ENCODE measurements at regions not wholly inside any gene's neighbourhood (a gene's known extent, or its start where the extent isn't known, plus 50 kb on each side); places are given as distances from the start of the nearest gene placed in this dataset.

DNA sequence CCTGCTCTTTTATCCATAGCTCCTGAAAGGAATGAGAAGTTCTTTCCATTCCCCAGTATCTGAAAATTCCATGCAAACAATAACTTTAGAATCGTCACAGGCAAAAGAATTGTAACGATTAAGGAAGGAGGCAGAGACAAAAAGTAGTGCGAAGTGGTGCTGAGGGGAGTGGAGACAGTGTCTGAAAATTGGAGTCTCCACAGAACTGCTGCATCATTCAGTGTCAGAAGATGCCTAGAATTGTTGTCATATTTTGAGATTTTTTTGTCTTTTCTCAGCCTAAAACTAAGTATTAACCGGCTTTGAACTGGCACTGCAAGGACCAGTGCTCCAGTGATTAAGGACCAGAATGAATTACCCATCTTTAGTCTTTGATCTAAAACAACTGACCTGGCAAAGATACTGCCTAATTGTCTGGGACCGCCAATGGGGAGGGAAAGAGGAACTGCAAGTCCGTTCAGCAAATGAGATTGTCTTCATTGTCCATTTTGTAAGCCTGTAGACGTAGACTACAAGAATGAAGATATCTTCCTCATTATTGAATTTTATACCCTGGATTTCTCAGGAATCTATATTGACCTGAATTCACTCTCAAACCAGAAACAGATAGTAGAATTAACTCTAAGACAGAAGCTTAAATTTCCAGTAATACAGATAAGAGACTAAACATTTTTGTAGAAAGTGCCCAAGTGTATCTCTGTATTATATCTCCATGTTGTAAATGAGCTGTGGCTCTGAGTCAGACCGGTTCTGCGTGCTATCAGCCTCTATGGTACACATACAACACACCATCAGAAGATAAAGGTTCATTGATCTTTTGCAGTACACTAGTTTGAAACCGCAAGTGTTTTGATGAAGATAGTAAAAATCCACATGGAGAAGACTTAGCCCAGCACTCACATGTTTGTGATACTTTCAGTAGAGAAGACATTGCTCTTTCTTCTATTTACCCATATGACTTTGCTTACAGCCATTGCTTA is 293.2 kb downstream of the EFNB2 start:
- Histone ChIP-seq H3K4me3 (no peak overlapping the region), H3K36me3 (ENCODE audit: low read depth, missing control alignments) (no peaks in the 10 kb centered on the region), H3K27me3 (no peaks in the 10 kb centered on the region), H3K4me1 (no peaks in the 10 kb centered on the region), H3K9me3 (no peaks in the 10 kb centered on the region), H3K27ac (no peak overlapping the region)
- no peak for TF ChIP-seq POLR2A (IDR thresholded peaks at IDR 0.05)
- TF ChIP-seq, protein P1, sequence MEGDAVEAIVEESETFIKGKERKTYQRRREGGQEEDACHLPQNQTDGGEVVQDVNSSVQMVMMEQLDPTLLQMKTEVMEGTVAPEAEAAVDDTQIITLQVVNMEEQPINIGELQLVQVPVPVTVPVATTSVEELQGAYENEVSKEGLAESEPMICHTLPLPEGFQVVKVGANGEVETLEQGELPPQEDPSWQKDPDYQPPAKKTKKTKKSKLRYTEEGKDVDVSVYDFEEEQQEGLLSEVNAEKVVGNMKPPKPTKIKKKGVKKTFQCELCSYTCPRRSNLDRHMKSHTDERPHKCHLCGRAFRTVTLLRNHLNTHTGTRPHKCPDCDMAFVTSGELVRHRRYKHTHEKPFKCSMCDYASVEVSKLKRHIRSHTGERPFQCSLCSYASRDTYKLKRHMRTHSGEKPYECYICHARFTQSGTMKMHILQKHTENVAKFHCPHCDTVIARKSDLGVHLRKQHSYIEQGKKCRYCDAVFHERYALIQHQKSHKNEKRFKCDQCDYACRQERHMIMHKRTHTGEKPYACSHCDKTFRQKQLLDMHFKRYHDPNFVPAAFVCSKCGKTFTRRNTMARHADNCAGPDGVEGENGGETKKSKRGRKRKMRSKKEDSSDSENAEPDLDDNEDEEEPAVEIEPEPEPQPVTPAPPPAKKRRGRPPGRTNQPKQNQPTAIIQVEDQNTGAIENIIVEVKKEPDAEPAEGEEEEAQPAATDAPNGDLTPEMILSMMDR (IDR thresholded peaks at IDR 0.05): no peak
- intact Hi-C loops (cut with DNase I; ENCODE audit: low total_unique reads): no loop called here
- WGBS, 2 donors: 78 to 82% methylated on average over 10 of the region's 10 CpGs
- DNase-seq: no peak

DNA sequence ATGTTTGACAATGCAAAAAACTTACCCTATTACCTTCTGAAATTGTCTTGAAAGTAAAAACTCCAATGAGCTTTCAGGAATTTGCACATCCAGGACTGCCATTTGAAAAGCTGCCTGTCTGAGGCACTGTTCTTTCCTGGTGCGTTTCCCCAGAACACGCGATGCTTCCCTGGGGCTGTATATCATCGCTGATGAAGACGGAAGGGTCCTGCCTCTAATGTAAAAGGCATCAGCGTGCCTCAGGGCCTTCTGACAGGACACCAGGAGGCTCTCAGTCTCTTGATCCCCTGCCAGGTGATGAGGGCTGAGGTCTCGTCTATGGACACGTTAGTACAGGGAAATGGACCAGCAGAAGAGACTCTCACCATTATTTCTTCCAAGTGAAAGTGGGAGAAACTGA is 296.8 kb downstream of the EFNB2 start:
- no peak for DNase-seq
- Histone ChIP-seq H3K9me3 (no peaks in the 10 kb centered on the region), H3K4me1 (no peaks in the 10 kb centered on the region), H3K36me3 (ENCODE audit: low read depth, missing control alignments) (no peaks in the 10 kb centered on the region), H3K4me3 (no peak overlapping the region), H3K27ac (no peak overlapping the region), H3K27me3 (no peaks in the 10 kb centered on the region)
- TF ChIP-seq, protein P1 (IDR thresholded peaks at IDR 0.05): no peak
- no peak for TF ChIP-seq POLR2A (IDR thresholded peaks at IDR 0.05)
- WGBS, 2 donors: 83 to 90% methylated on average over 8 of the region's 8 CpGs
- intact Hi-C loops (cut with DNase I; ENCODE audit: low total_unique reads): no loop called here

DNA sequence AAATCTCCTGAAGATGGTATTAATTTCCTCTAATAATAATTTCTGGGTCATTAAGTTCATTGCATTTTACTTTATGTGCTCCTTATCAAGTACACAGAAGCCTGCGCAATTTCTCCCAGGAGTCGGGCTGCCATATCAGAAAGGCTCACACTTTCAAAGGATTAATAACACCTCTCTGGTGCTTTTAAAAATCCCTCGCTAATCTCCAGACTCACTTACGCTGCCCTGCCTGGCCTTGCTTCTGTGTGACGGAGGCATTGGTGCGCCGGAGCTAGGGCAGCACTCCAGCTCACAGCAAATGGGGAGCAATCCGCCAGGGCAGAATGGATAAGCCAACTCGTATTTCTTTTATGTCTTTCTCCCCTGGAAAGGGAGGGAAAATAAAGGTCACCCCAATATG is 300.8 kb downstream of the EFNB2 start:
- Histone ChIP-seq H3K4me3 (no peak overlapping the region), H3K36me3 (ENCODE audit: low read depth, missing control alignments) (no peaks in the 10 kb centered on the region), H3K4me1 (no peaks in the 10 kb centered on the region), H3K9me3 (no peaks in the 10 kb centered on the region), H3K27me3 (no peaks in the 10 kb centered on the region), H3K27ac (no peak overlapping the region)
- intact Hi-C loops (cut with DNase I; ENCODE audit: low total_unique reads): no loop called here
- TF ChIP-seq, protein P1 (IDR thresholded peaks at IDR 0.05): no peak
- no peak for TF ChIP-seq POLR2A (IDR thresholded peaks at IDR 0.05)
- 44 to 55% methylated on average over 9 of the region's 9 CpGs for WGBS, 2 donors
- DNase-seq: no peak

DNA sequence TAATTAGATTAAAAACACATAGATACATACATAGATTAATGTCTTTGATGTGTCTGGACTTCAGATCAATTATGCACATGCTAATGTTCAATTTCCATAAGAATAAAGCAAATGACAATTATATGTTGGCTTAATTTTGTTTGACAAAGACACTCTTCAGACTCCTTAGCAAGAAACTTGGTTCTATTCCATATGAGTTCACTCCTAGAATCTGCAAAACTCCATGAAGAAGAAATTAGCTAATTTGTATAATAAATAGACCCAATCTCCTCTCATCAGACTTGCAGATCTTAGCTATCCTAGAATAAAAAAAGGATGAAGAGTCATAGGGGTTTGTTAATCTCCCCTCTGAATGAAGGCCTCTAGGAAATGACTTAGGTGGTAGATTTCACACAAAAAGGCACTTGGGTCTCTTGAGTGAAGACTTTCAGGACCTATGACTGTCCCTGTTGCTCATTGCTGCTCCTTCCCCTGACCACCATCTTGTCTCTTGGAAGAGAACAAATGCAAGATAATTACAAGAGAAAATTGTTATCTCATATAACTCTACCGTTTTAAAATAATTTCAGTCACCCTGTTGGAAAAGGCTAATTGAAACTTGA is 302.2 kb downstream of the EFNB2 start:
- TF ChIP-seq, protein P1 (IDR thresholded peaks at IDR 0.05): no peak
- TF ChIP-seq POLR2A (IDR thresholded peaks at IDR 0.05): no peak
- H3K36me3 ChIP-seq (ENCODE audit: low read depth, missing control alignments): no peaks in the 10 kb centered on the region
- no peak overlapping the region for H3K4me3 ChIP-seq
- WGBS, 2 donors: 63 to 70% methylated on average over 1 of the region's 1 CpG
- no peak for DNase-seq
- H3K27ac ChIP-seq: no peak overlapping the region
- no peaks in the 10 kb centered on the region for H3K27me3 ChIP-seq
- H3K9me3 ChIP-seq: no peaks in the 10 kb centered on the region
- no peaks in the 10 kb centered on the region for H3K4me1 ChIP-seq
- intact Hi-C loops (cut with DNase I; ENCODE audit: low total_unique reads): no loop called here
